WTC11 (cell line): ENCODE measurements at regions not wholly inside any gene's neighbourhood (a gene's known extent, or its start where the extent isn't known, plus 50 kb on each side); places are given as distances from the start of the nearest gene placed in this dataset.

ENCODE experiments used
- CREB1 ChIP-seq: sonication (generic); formaldehyde crosslinking; IDR thresholded peaks from 2 replicates; pipeline ENCODE4 v1.8.0; 2023; ENCODE audit warnings: mild to moderate bottlenecking, missing genetic modification reagents
- CTCF ChIP-seq: fragments of 200-600 bp; IDR thresholded peaks from 2 replicates; pipeline ENCODE4 v1.8.0; 2022; ENCODE audit warnings: antibody characterized with exemption
- EMX1 ChIP-seq: fragments of 250-450 bp; sonication (Bioruptor Pico); IDR thresholded peaks from 2 replicates; pipeline ENCODE4 v1.8.0; 2021; ENCODE audit warnings: mild to moderate bottlenecking
- ETV6 ChIP-seq: sonication (generic); formaldehyde crosslinking; IDR thresholded peaks from 2 replicates; pipeline ENCODE4 v1.8.1; 2022; ENCODE audit warnings: mild to moderate bottlenecking, missing genetic modification reagents
- FOXJ3 ChIP-seq: sonication (generic); formaldehyde crosslinking; IDR thresholded peaks from 2 replicates; pipeline ENCODE4 v1.9.0; 2021; ENCODE audit warnings: missing genetic modification reagents, mild to moderate bottlenecking, borderline replicate concordance
- GABPB1 ChIP-seq: sonication (generic); formaldehyde crosslinking; IDR thresholded peaks from 2 replicates; pipeline ENCODE4 v1.8.1; 2023; ENCODE audit warnings: mild to moderate bottlenecking, missing genetic modification reagents
- MLX ChIP-seq: sonication (generic); formaldehyde crosslinking; IDR thresholded peaks from 2 replicates; pipeline ENCODE4 v1.8.1; 2023; ENCODE audit warnings: mild to moderate bottlenecking, missing genetic modification reagents, moderate library complexity
- SOX15 ChIP-seq: fragments of 250-450 bp; sonication (Bioruptor Pico); IDR thresholded peaks from 2 replicates; pipeline ENCODE4 v1.9.0; 2021; ENCODE audit warnings: mild to moderate bottlenecking
- USF1 ChIP-seq: sonication (generic); formaldehyde crosslinking; IDR thresholded peaks from 2 replicates; pipeline ENCODE4 v1.8.0; 2022; ENCODE audit warnings: mild to moderate bottlenecking, missing genetic modification reagents
- ZNF121 ChIP-seq: sonication (generic); formaldehyde crosslinking; IDR thresholded peaks from 2 replicates; pipeline ENCODE4 v1.8.0; 2023; ENCODE audit warnings: missing genetic modification reagents
- ZNF232 ChIP-seq: sonication (generic); formaldehyde crosslinking; IDR thresholded peaks from 2 replicates; pipeline ENCODE4 v1.8.0; 2022; ENCODE audit warnings: mild to moderate bottlenecking, missing genetic modification reagents
- ZNF263 ChIP-seq: sonication (generic); formaldehyde crosslinking; IDR thresholded peaks from 2 replicates; pipeline ENCODE4 v1.8.1; 2022; ENCODE audit warnings: low read depth, mild to moderate bottlenecking, moderate library complexity, missing genetic modification reagents
- TF ChIP-seq, protein P1 (sequence below): sonication (generic); formaldehyde crosslinking; conservative IDR thresholded peaks from 2 replicates; pipeline ENCODE4 v1.8.1; 2022; ENCODE audit warnings: mild to moderate bottlenecking, missing genetic modification reagents
- TF ChIP-seq, protein P2 (sequence below): sonication (generic); formaldehyde crosslinking; IDR thresholded peaks from 2 replicates; pipeline ENCODE4 v1.8.1; 2023; ENCODE audit warnings: mild to moderate bottlenecking, missing genetic modification reagents

- no peak for TF ChIP-seq CTCF
- no peak for TF ChIP-seq USF1
- TF ChIP-seq, protein P1, sequence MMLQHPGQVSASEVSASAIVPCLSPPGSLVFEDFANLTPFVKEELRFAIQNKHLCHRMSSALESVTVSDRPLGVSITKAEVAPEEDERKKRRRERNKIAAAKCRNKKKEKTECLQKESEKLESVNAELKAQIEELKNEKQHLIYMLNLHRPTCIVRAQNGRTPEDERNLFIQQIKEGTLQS (CRISPR knock-in tag): no peak
- TF ChIP-seq GABPB1 (CRISPR knock-in tag): no peak
- no peak for TF ChIP-seq CREB1 (CRISPR knock-in tag)
- no peak for TF ChIP-seq ZNF263 (CRISPR knock-in tag)
- TF ChIP-seq MLX (CRISPR knock-in tag): no peak
- no peak for TF ChIP-seq EMX1
- no peak for TF ChIP-seq SOX15 (CRISPR knock-in tag)
- TF ChIP-seq ZNF232 (CRISPR knock-in tag): no peak
- TF ChIP-seq, protein P2, sequence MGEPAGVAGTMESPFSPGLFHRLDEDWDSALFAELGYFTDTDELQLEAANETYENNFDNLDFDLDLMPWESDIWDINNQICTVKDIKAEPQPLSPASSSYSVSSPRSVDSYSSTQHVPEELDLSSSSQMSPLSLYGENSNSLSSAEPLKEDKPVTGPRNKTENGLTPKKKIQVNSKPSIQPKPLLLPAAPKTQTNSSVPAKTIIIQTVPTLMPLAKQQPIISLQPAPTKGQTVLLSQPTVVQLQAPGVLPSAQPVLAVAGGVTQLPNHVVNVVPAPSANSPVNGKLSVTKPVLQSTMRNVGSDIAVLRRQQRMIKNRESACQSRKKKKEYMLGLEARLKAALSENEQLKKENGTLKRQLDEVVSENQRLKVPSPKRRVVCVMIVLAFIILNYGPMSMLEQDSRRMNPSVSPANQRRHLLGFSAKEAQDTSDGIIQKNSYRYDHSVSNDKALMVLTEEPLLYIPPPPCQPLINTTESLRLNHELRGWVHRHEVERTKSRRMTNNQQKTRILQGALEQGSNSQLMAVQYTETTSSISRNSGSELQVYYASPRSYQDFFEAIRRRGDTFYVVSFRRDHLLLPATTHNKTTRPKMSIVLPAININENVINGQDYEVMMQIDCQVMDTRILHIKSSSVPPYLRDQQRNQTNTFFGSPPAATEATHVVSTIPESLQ (CRISPR knock-in tag): no peak
- TF ChIP-seq ETV6: no peak
- TF ChIP-seq FOXJ3 (CRISPR knock-in tag): no peak
- no peak for TF ChIP-seq ZNF121 (CRISPR knock-in tag)
Measured at GRCh38 chr4:53732661-53733060, 141.4 kb upstream of the LNX1 start.
